ENCODE measurements at regions not wholly inside any gene's neighbourhood (a gene's known extent, or its start where the extent isn't known, plus 50 kb on each side); places are given as distances from the start of the nearest gene placed in this dataset.

DNA sequence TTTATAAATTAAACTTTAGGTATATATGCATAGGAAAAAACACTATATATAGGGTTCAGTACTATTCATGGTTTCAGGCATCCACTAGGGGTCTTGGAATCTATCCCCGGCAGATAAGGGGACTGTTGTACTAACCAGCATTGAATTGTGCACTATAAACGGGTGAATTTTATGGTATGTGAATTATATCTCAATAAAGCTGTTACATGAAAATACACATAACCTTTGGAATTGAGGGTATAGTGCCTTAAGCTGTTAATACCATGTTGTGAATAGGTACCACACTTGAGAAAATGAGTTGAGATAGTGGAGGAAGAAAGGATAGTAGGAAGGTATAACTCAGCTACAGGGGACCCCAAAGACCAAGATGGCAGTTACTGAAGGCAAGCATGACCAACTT is 167.3 kb downstream of the HAUS1 start:
- TF ChIP-seq, protein P1, sequence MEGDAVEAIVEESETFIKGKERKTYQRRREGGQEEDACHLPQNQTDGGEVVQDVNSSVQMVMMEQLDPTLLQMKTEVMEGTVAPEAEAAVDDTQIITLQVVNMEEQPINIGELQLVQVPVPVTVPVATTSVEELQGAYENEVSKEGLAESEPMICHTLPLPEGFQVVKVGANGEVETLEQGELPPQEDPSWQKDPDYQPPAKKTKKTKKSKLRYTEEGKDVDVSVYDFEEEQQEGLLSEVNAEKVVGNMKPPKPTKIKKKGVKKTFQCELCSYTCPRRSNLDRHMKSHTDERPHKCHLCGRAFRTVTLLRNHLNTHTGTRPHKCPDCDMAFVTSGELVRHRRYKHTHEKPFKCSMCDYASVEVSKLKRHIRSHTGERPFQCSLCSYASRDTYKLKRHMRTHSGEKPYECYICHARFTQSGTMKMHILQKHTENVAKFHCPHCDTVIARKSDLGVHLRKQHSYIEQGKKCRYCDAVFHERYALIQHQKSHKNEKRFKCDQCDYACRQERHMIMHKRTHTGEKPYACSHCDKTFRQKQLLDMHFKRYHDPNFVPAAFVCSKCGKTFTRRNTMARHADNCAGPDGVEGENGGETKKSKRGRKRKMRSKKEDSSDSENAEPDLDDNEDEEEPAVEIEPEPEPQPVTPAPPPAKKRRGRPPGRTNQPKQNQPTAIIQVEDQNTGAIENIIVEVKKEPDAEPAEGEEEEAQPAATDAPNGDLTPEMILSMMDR (IDR thresholded peaks at IDR 0.05; ENCODE audit: low read depth, low read length): no peak
- TF ChIP-seq EZH2phosphoT487 (IDR thresholded peaks at IDR 0.05; ENCODE audit: low read depth): no peak

Measured in OCI-LY3 (cell line).